ENCODE measurements at regions not wholly inside any gene's neighbourhood (a gene's known extent, or its start where the extent isn't known, plus 50 kb on each side); places are given as distances from the start of the nearest gene placed in this dataset.

DNA sequence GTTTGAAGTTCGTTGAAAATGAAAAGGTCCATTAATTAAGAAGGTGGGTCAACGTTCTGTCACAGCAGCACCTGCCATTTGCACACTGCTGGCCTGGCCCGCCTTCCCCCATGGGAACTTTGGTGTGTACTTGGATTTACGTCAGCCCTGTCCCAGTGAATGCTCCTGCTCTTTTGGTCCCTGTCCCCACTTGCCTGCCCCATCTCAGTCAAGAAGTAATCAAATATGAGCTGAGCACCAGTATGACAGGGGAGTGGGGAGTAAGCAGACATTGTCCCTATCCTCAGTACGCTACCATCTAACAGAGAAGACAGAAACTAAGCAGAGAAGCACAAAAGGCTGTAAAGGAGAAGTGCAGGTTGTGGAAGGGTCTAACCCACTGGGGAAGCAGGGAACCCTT is 65.1 kb downstream of the SLC4A3 start:
- no peak for DNase-seq (ENCODE audit: low read depth)

DNA sequence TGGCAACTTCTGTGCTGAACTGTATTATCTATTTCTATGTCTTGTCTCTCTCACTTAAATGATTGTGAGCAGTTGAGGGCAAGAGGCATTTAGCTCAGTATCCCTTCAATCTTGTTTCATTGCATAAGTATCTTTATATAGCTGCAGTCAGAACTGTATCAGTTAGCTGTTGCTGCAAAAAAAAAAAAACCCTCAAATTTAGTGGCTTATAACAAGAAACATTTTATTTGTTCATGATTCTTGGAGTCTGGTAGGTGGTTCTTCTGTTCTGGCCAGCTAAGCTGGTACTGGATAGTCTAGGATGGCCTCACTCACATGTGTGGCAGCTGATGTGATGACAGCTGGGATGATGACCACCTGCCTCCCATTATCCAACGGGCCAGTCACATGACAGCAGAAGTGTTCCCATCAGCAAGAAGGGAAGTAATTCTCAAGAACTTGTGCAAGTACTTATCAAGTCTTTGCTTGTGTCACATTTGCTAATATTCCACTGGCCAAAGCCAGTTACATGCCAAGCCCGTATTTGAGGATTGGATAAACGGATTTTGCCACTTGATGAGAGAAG is 67.8 kb downstream of the SLC4A3 start:
- DNase-seq (ENCODE audit: low read depth): no peak

DNA sequence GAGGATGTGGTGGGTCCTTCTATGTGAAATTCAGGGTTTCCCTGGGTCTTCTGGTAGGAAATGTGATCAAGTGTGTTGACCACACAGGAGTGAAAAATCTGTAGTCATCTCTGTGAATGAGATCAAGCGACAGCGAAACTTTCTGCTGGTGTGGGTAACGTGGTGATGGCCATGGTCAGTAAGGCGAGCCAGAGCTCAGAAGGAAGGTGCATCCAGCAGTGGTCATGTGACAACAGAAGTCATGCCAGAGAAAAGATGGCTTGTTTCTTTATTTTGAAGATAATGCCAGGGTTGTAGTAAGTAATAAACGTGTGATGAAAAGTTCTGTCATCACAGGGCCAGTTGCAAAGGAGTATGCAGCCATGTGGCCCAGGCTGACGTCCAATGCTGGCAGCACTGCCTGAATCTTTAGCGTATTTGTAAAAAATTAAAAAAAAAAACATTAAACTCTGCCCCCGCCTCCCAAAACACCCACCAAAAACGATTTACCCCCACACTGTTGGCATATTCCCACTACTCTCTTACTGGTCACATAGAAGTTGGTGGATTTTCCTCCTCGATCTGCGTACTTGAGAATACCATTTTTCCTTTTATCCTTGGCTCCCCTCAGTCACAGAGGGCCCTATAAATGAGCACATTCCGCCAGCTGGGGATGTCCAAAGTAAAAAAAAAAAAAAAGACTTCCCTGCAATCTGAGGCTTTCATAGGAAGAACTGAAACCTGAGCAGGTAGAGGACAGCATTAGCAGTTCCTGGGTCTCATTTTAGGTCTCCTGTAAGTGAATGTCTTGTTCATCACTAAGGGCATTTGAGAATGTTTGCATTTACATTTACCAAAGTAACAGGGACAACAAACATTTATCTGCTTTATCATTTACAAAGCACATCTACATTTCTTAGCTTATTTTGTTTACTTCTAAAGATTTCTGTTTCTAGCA is 70.6 kb downstream of the SLC4A3 start:
- DNase-seq (ENCODE audit: low read depth): no peak

DNA sequence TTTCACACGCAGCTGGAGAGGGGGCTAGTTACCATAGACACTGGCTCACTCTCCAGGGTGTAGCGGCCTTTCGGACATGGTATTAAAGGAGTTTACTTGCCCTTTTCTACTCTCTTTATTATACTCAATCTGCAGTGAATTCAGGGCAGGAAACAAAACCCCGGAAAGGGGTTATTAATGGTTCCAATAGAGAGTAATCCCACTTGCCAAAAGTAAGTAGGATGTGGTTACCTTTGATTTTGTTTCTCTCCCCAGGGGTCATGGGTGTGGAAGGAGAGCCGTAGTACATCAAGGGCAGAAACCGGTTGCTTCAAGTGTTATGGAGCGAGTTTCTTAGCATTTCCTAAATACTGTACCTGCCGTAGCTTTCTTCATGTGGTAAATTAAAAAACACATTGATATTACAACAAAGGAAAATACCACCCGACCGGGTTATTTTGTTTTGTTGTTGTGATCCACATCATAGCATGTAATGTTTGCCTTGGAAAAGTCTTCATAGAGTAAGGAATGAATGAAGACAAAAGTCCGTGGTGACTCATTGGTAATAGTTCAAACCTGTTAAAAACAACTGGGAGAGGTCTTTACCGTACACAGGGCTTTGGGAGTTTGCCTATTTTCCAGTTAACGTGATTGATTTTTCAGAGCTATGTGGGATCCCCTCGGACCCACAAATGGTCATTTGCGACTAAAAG is 71.5 kb downstream of the SLC4A3 start:
- DNase-seq (ENCODE audit: low read depth): no peak

DNA sequence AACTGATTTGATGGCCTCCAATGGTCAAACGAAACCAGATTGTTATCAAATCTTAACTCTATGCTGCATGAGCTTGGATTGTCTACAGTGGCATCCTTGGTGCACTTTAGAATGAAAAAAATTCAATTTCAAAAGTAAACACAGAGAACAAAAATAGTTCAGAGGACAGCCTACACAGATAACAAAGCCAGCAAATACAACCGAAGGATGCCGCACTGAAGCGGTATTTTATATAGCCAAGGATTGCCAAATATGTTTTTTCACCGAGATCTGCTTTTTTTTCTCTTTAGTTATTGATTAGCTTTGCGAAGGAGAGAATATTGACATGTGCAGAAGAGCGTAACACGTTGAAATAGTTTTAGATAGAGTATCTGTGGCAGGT is 72.0 kb downstream of the SLC4A3 start:
- DNase-seq (ENCODE audit: low read depth): no peak

DNA sequence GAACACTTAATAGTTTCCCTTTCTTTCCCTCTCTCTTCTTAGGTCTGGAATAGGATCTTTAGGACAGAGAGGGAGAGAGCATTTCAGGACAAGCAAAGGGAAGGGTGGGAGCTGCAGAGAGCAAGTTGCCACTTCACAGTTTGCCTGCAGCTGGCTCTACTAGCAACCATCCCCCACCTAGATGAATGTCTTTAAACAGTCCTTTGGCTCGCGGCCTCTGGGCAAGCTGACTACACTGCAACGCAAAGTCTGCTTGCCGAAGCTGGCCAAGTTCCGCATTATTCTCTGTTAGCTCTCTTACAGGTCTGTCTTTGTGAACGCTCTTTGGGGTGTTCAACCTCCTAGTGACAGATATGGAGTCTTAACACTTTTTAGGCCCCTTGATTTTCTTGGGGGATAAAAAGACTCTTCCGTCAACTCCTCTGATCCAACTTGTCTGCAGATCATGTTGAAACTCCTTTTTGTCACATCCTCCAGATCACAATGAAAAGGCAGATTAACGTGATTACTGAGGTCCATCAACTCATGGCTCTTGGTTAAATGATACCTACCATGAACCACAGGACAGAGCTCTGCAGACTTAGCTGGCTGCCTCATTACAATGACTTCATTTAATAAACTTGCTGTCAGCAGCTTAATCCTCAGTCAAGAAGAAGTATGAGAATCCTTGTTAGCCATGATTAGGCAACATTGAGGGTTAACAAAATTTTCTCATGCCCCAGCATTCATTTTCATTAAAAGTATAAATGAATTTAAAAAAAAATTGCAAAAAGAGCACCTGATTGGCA is 74.6 kb downstream of the SLC4A3 start:
- DNase-seq (ENCODE audit: low read depth): no peak

DNA sequence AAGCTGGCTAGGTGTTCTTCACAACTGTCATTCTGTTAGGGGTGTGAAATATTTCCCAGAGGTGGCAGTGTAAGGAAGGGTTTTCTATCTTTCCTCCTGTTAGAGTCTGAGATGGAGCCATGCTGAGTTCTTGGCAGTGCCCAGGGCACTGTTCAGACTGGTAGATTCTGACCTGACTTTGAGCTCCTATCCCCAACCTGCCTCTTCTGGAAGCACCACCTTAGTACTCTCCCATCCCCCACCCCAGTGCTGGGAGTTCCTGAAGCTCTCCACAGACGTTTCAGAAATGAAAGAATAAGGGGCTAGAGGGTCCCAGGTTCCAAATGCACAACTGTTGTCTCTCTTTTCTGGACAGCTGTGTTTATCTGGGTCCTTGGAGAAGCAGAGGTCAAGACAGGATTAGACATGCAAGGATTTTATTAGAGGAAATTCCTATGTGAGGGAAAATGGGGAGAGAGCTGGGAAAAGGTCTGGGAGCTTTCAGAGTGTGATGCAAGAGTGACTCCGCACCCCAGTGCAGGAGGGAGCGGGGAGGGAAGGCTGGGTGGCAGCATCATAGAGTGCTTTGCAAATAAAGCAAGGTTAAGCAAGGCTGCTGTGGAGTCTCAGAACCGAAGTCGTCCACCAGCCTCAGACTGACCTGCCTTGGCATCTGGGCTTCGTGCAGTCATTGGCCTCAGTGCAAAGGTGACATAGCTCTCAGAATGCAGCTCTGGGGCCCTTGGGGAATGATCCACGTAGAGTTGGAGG is 75.5 kb downstream of the SLC4A3 start:
- no peak for DNase-seq (ENCODE audit: low read depth)

DNA sequence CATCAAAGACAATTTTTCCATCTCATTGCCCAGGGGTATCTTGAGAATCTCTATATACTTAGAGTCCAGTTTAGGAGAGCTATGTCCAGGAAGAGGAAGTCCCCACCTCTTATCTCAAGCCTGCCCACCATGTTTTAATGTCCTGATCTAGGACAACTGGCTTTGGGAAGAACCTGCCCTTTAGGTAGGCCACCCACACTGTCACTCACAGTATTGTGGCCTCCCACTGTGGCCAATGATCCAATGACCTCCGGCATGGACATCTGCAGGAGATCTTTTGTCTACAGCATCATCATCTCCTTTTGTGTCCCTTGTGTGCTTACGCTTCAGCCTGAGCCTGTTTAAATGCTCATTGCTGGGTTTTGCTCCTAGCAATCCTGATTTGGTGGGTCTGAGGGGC is 77.4 kb downstream of the SLC4A3 start:
- no peak for DNase-seq (ENCODE audit: low read depth)

DNA sequence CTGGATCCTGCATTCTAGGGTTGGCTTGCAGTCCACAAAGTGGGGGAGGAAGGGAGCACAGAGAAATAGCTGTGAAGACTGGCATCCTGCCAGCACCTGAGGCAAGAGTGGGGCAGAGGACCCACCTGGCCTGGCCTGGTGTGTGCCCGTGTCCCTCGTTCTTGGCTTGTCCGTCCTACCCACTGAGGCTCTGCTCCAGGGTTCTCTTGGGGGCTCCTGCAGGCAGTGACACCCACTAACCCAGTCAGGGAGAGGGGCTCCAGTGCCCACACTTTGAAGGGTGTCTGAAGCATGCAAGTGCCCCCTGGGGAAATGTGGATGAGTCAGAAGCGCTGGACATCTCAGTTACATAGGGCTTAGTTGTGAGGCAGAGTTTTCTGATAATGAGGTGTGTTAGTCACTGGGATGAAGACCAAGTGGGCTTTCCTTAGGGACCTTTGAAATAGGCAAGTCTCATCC is 79.4 kb downstream of the SLC4A3 start:
- DNase-seq (ENCODE audit: low read depth): no peak

DNA sequence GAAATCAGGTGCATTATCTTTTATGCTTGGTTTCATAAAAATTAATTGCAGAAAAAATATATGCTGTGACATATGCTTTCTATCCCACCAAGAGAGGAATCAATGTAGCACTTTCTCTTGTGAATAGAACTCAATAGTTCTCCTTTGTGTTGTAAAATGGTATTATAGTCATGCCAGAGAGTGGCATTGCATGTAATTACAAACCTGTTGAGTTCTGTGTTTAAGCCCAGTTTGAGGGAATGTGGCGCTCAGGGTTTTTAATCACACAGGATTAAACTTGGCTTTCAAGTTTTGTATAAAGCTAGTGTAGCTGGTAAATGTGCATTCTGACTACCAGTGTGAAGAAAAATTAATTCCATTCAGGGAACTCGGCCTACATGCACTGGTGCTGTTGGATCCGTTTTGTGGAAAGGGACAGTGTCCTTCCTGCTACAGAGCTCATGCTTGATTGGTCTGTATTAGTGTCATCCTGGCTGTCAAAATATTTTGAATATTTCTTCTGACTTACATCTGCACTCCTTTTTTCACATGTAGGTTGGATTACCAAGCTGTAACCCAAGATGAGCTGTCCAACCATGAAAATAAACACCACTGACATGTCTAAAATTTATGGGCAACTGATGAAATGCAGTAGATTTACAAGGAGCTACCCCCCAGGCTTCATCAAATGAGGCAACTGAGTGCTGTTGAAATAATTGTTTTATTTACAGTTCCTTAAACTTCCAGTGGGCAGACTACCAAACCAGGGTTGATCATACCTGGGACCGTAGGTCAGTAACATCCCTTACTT is 80.3 kb downstream of the SLC4A3 start:
- no peak for DNase-seq (ENCODE audit: low read depth)

DNA sequence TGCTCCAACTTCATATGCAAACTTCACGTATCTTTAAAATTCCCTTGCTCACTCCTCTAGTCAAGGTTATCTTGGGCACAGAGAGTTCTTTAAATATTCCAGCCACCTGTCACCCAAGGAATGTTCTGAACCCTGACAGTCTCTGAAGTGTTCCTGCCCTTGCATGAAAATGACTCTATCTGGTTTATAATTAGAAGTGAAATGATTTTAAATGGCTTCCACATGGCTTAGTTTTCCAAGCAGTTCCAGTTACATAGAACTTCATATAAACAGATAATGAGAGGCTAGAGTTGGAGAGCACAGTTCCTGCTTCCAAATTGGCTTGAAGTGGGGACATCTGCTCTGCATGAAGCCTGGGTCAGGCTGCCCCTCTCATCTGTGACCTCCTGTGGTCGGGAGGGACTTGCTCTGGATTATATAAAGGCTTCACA is 81.9 kb downstream of the SLC4A3 start:
- DNase-seq (ENCODE audit: low read depth): no peak

DNA sequence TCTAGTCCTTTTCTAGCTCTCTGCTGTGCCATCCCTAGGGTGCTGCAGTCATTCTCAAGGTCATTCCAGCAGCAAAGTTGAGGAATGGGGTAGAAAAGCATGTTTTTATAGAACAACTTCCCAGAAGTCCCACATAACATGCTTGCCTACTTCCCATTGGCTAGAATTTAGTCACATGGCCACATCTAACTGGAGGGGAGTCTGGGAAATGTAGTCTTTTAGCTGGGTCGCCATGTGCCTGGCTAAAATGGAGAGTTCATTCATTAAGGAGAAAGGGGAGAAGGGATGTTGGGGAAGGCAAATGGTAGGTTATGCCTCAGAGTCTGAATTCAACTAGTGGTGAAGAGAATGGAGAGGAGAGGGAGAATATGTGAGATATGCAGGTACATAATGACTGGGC is 85.7 kb downstream of the SLC4A3 start:
- DNase-seq (ENCODE audit: low read depth): no peak

DNA sequence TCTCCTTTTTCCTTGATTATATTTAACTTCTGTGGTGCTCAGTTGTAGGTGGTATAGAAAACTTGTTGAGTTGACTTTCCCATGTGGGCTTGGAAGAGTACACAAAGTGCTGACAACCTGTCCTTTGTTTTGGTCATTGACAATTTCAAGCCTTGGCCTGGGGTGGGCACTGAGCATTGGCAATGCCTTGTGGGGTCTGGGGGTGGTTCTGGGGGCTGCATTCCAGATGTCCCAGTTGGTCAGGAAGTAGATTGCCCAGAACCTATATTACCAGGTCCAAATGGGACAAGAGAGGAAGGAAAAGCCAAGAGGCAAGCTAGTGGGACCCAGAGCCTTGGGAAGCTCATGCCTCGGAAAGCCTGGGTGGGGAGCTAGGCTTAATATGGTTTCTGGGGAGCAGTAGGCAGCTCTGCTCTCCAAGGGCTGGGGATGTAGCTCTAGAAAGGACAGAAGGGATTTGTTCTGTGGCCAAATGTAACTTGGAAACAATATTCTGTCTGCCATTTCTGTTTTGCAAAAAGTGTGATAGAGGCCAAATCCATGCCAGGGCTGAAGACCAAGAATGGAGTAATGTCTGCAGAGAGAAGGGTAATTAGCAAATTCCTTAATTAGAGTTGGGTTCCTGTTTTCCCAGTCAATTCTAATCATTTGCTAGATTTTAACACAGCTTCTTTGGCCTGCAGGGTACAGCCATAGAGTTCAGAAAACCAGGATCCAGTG is 87.4 kb downstream of the SLC4A3 start:
- no peak for DNase-seq (ENCODE audit: low read depth)

DNA sequence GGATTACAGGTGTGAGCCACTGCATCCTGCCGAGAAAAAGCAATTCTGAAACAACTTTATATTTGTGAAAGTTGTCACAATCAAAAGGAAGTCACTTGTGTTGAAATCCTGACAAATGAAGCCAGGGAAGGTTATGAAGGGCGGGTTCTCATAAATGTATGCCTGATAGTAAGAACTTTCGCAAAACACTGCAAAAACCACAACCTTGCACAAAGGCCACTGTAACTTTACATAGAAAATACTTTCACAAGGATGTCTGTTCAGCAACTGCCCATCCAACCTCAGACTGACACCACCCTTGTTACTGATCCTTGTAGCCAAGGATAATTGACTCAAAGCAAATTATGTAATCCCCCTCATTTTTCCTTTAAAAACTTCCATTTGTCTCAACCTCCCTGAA is 90.6 kb downstream of the SLC4A3 start:
- DNase-seq (ENCODE audit: low read depth): no peak

DNA sequence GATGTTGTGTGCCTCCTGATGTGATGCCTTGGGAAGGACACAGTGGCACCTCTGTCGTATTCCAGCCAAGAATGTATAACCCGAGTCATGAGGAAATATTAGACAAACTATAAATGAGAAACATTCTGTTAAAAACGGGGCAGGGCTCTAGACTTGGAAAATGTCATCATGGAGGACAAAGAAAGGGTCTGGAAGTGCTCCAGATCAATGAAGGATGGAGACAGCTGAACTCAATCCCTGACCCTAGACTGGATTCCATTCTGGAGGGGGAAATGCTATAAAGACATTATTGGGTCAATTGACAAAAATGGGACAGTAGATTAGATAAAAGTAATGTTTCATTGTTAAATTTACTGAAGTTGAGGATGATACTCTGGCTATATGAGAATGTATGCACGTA is 92.1 kb downstream of the SLC4A3 start:
- no peak for DNase-seq (ENCODE audit: low read depth)

DNA sequence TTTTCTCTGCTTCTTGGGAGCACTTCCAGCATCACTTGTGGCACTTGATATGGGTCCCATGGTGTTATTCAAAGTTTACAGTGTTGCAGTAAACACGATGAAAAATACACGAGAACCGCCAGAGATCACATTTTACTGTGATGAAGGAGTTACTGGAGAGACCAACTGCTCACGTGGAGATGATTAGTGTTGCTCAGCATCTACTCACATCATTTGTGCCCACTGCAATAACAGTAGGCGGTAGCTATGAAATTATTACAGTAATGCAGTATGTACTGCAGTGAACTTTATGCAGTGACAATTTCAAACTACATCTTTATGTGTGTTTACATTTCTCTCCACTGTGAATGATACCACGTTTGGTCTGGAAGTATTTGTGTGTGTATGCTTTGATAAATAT is 93.5 kb downstream of the SLC4A3 start:
- DNase-seq (ENCODE audit: low read depth): no peak

DNA sequence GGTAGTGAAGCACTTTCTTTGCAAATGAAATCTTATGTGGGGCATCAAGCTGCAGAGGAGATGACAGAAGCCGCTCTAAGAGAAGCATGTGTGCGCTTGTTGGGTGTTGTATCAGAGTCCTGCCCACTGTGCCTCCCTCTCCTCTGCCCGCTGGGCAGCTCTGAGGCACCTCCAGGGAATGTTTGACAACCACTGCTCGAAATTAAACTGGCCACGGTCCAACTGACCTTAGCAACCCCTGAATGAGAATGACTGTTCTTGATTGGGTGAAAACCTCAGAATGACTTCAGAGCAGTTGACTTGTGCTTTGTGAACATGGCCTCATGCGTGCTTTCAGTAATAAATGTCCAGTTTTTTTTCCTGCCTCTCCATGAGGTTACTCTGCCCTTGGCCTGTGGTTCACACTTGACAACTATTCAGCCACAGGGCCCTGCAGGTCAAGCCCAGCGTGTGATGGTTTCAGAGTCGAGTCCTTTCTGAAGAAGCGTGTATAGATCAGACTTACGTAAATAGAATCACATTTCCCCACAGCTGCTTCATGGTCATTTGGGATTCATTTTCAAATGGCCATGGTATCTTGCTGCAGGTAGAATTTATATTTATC is 94.9 kb downstream of the SLC4A3 start:
- DNase-seq (ENCODE audit: low read depth): no peak

DNA sequence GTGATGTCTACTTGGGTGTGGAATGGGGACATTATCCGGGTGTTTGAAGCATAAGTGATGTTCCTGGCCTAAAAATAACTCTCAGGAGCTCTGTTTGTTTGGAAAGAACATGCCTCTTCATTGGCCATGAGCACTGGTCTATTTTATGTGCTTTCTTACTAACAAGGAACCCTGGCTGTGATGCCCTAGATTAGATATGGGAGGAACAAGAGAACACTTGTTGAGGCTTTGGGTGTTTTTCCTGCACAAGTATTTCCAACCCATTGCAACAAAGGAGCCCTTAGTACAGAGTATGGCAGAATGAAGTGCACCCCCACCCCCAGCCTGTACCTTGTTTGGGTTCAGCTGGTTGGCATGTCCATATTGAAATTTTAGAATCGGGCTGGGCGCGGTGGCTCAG is 95.9 kb downstream of the SLC4A3 start:
- no peak for DNase-seq (ENCODE audit: low read depth)

DNA sequence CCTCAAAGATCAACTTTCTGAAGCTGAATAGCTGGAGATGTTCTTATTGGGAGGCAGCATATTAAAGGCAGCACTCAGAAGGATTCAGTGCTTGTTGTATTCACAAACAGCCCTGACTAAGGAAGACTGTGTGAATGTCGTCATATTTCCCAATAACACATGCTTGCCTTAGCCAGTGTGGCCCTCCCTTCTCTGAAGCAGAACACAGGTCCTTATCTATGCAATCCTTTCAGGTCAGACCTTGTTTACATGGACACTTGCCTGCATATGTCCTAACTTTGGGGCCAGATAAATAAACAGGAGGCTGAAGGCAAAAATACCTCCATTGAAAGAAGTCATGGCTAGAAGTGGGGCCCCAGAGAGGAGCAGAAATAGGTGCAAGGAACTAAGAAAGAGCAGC is 97.2 kb downstream of the SLC4A3 start:
- no peak for DNase-seq (ENCODE audit: low read depth)

DNA sequence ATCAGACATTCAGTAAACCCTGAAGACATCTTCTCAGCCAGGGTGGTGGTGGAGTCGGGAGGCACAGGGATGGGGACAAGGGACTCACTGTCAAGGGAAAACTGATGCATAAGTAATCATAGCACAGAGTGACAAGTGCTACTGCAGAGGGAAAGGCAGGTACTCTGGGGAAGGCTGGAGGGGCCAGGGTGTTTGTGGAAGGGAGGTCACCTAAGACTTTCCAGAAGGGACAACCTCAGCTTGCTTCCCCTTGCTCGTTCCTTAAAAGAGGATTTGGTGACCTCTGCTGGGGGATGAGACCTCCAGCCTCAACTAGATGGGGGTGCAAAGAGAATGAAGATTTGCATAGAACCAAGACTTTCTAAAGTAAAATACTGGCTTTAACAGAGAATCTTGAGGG is 99.5 kb downstream of the SLC4A3 start:
- no peak for DNase-seq (ENCODE audit: low read depth)
